Stimulated activated naive CD8-positive, alpha-beta T cell treated with anti-CD3 and anti-CD28 coated beads, Interleukin-15, amount 100 ng/mL, for 72 hours (primary cell): ENCODE measurements at regions not wholly inside any gene's neighbourhood (a gene's known extent, or its start where the extent isn't known, plus 50 kb on each side); places are given as distances from the start of the nearest gene placed in this dataset.

Source experiments
- ATAC-seq: fragments of 150-1000 bp; cut with Tn5 transposase; 2 replicates; pipeline ENCODE4 v1.10.0; 2021; ENCODE audit warnings: mild to moderate bottlenecking, moderate library complexity
- DNase-seq, 2 donors: peaks; one replicate each; pipeline ENCODE4 v3.0.0; 2021 to 2022
- H3K27ac Mint-ChIP-seq, 2 donors: one replicate each; pipeline ENCODE4 v1.8.0; 2022; ENCODE audit warnings: mild to moderate bottlenecking in 2 of 2, mixed read lengths in 2 of 2, moderate library complexity in 2 of 2
- H3K27me3 Mint-ChIP-seq: one replicate; pipeline ENCODE4 v1.8.0; 2022; ENCODE audit warnings: mixed read lengths
- H3K4me1 Mint-ChIP-seq: one replicate; pipeline ENCODE4 v1.8.0; 2022; ENCODE audit warnings: mild to moderate bottlenecking, mixed read lengths
- H3K4me3 Mint-ChIP-seq, 2 donors: one replicate each; pipeline ENCODE4 v1.8.0; 2022; ENCODE audit warnings: mild to moderate bottlenecking in 2 of 2, mixed read lengths in 2 of 2, moderate library complexity in 1 of 2
- H3K9me3 Mint-ChIP-seq, 2 donors: one replicate each; pipeline ENCODE4 v1.8.0; 2022; ENCODE audit warnings: mixed read lengths in 2 of 2

- Mint-ChIP-seq H3K4me1 (no peaks in the 10 kb centered on the region), H3K9me3 (peaks cover 14 to 24% of the 10 kb centered on the region in 2 donors)
Observed at GRCh38 chr14:84584511-84584910, 945.4 kb upstream of the FLRT2 start.

DNA sequence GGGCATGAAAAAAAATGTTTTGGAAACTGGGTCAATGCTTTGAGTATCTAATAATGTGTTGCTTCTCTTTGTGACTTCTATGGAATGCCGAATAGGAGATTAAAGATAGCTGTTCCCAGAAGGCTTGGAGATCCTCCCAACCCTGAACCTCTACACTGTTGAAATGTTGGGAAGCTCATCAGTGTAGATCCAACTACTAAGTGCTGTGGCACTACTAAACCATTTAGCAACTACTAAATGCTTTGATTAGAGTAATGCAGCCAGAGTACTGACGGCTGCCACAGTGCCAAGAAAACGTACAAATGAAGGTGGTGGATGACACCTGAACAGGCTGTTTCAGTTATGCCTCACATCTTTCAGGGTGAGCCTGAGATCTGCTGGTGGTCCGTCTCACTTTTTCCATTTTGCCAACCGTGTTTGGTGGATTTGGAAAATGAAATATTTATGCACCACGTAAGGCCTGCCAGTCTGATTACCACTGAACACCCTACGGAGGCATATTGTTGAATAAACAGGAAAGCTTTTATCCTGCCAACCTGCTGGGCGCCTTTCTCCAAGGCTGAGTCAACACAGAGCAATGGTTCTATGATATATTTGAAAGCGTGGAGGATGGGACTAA, 938.0 kb upstream of the FLRT2 start:
- no peaks in the 10 kb centered on the region for H3K4me1 Mint-ChIP-seq
- no peaks in the 10 kb centered on the region for H3K27me3 Mint-ChIP-seq
- H3K4me3 Mint-ChIP-seq = no peak overlapping the region
- H3K27ac Mint-ChIP-seq = no peak overlapping the region
- H3K9me3 Mint-ChIP-seq = peaks cover 6 to 8% of the 10 kb centered on the region in 2 donors
- no peak for DNase-seq
- ATAC-seq = no peak

More at GRCh38 chr14:84584511-84584910, 945.4 kb upstream of the FLRT2 start:
- no peak for DNase-seq
- no peak overlapping the region for H3K27ac Mint-ChIP-seq
- ATAC-seq = no peak
- no peak overlapping the region for H3K4me3 Mint-ChIP-seq
- no peaks in the 10 kb centered on the region for H3K27me3 Mint-ChIP-seq

GRCh38 chr14:84592770-84593169, 937.2 kb upstream of the FLRT2 start:
- ATAC-seq (no peak), DNase-seq (no peak)
- Mint-ChIP-seq H3K4me1 (no peaks in the 10 kb centered on the region), H3K27me3 (no peaks in the 10 kb centered on the region), H3K9me3 (peaks cover 0 to 3% of the 10 kb centered on the region in 2 donors), H3K27ac (no peak overlapping the region), H3K4me3 (no peak overlapping the region)

GRCh38 chr14:84610086-84610485, 919.9 kb upstream of the FLRT2 start:
- no peaks in the 10 kb centered on the region for H3K4me1 Mint-ChIP-seq
- H3K27me3 Mint-ChIP-seq = no peaks in the 10 kb centered on the region
- H3K27ac Mint-ChIP-seq = no peak overlapping the region
- no peak for DNase-seq
- no peak overlapping the region for H3K4me3 Mint-ChIP-seq
- ATAC-seq = no peak
- H3K9me3 Mint-ChIP-seq = peaks cover 8 to 10% of the 10 kb centered on the region in 2 donors

DNA sequence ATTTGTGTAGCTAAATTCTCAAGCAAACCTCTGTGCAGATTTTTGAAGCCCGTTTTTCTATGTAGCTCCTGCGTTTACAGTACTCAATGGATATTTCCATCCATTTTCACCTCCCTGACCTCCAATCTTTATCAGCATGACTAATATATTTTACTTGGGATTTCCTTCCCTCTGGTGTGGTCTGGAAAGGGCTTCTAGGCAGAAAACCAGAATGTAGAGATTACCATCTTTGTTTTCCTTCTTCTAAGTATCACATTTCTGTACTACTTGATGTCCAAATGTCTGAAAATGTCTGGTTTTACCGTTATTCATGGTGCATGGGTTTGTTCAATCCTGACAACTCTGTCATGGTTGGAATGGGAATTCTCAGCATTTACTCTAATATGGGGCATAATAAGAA, 907.6 kb upstream of the FLRT2 start:
- H3K27me3 Mint-ChIP-seq = no peaks in the 10 kb centered on the region
- ATAC-seq (no peak), DNase-seq (no peak)
- no peaks in the 10 kb centered on the region for H3K4me1 Mint-ChIP-seq
- no peaks in the 10 kb centered on the region for H3K9me3 Mint-ChIP-seq
- no peak overlapping the region for H3K27ac Mint-ChIP-seq
- H3K4me3 Mint-ChIP-seq = no peak overlapping the region

- Mint-ChIP-seq H3K27me3 (no peaks in the 10 kb centered on the region), H3K4me3 (no peak overlapping the region), H3K4me1 (no peaks in the 10 kb centered on the region), H3K9me3 (peaks cover 17 to 23% of the 10 kb centered on the region in 2 donors), H3K27ac (no peak overlapping the region)
- ATAC-seq (no peak), DNase-seq (no peak)
Observed at GRCh38 chr14:84643446-84643845, 886.5 kb upstream of the FLRT2 start.

DNA sequence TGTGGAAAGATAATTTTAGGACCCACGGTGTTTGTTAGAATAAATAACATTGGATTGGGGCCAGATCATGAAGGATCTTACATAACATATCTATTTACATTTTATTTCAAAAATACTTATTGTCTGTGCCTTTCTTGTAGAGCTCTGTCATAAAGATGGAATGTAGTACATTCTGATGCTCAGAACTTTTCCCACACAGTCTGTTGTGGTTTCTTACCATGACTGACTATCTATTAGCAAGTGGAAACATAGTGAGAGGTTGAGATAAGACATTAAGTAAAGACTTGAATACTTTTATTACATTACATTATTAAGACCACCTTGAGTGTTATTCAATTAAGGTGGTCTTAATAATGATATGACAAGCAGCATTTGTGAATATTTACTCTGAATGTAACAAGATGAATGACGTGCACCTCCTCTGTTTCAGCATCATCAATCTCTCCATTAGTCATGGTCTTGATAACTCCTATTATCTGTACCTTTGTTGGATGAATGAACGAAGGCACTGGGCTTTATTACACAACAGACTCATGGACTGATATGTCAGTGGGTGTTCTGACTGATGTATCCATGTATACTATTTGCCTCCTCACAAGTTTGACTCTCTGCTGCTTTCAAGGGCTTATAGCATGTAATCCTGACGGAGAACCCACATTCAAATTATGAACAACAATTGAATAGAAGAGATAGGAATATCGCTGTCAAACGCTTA, 883.0 kb upstream of the FLRT2 start:
- H3K27me3 Mint-ChIP-seq = no peaks in the 10 kb centered on the region
- DNase-seq (no peak), ATAC-seq (no peak)
- H3K9me3 Mint-ChIP-seq = peaks cover 8 to 24% of the 10 kb centered on the region in 2 donors
- H3K4me1 Mint-ChIP-seq = no peaks in the 10 kb centered on the region
- no peak overlapping the region for H3K4me3 Mint-ChIP-seq
- H3K27ac Mint-ChIP-seq = no peak overlapping the region

DNA sequence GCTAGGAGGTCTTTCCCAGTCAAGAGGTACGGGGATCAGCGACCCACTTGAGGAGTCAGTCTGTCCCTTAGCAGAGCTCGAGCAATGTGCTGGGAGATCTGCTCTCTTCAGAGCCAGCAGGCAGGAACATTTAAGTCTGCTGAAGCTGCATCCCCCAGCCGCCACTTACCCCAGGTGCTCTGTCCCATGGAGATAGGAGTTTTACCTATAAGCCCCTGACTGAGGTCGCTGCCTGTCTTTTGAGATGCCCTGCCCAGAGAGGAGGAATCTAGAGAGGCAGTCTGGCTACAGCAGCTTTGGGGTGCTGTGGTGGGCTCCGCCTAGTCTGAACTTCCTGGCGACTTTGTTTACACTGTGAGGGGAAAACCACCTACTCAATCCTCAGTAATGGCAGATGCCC, 874.9 kb upstream of the FLRT2 start:
- Mint-ChIP-seq H3K27ac (peak overlapping the region in 1 of 2 donors; percentile 42), H3K9me3 (peaks cover 26 to 38% of the 10 kb centered on the region in 2 donors), H3K4me3 (no peak overlapping the region), H3K27me3 (no peaks in the 10 kb centered on the region), H3K4me1 (no peaks in the 10 kb centered on the region)
- DNase-seq = no peak
- no peak for ATAC-seq

DNA sequence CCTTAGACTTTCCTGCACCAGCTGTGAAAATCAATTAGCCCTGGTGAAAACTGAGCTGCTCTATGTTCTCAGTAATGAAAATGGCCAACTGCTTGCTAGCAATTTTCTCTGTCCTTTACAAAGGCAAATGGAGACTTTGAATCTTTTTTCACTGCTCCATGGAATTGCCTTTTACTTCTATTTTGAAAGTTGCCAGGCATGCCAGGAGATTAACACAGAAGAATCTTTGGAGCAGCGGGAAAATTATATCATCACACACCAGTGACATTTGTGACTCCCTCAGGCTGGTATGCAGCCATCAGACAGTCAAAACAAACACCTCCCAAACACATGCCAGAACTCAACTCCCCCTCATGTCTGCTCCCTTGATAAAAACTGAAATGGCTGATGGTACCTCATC, 872.0 kb upstream of the FLRT2 start:
- peaks cover 19 to 26% of the 10 kb centered on the region in 2 donors for H3K9me3 Mint-ChIP-seq
- ATAC-seq = no peak
- H3K27ac Mint-ChIP-seq = no peak overlapping the region
- no peaks in the 10 kb centered on the region for H3K4me1 Mint-ChIP-seq
- no peaks in the 10 kb centered on the region for H3K27me3 Mint-ChIP-seq
- H3K4me3 Mint-ChIP-seq = no peak overlapping the region
- no peak for DNase-seq

DNA sequence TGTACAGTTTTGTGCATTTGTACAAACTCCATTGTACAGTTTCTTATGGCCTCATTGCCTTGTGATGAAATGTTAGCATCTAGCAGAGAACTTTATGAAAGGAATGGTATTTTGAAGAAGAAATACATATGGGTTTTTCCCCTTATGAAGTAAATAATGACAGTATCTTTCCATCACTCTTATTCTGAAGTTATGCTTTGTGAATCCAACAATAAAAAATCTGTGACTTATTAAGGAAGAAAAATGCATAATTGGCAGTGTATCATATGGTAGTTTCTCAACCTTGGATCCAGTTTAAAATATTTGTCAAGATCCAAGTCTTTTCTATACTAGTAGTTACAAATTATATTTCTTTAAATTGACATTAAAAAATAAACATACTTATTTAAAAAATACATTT, 859.1 kb upstream of the FLRT2 start:
- DNase-seq = no peak
- no peak for ATAC-seq
- H3K9me3 Mint-ChIP-seq = peaks cover 0 to 7% of the 10 kb centered on the region in 2 donors
- no peaks in the 10 kb centered on the region for H3K27me3 Mint-ChIP-seq
- H3K27ac Mint-ChIP-seq = no peak overlapping the region
- H3K4me1 Mint-ChIP-seq = no peaks in the 10 kb centered on the region
- no peak overlapping the region for H3K4me3 Mint-ChIP-seq

DNA sequence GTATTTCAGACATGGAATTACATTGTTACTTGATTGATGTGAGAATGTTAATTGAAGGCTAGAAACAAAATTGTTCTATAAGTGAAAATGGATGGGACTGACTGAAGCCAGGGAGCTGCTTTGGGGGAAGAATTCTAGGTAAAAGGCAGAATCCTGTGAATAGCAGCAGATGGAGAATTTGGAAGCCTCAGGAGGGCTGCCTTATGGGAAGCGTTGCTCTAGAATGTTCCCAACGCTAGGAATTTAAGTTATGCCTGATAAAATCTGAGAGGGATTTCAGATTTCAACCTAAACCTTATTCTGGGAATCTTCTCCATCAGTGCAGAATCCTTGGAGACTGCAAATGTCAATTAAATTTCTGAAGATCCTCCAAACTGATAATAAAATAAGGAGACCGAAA, 858.2 kb upstream of the FLRT2 start:
- H3K27me3 Mint-ChIP-seq = no peaks in the 10 kb centered on the region
- H3K9me3 Mint-ChIP-seq = peaks cover 0 to 7% of the 10 kb centered on the region in 2 donors
- H3K27ac Mint-ChIP-seq = no peak overlapping the region
- no peaks in the 10 kb centered on the region for H3K4me1 Mint-ChIP-seq
- ATAC-seq = no peak
- H3K4me3 Mint-ChIP-seq = no peak overlapping the region
- DNase-seq = no peak

DNA sequence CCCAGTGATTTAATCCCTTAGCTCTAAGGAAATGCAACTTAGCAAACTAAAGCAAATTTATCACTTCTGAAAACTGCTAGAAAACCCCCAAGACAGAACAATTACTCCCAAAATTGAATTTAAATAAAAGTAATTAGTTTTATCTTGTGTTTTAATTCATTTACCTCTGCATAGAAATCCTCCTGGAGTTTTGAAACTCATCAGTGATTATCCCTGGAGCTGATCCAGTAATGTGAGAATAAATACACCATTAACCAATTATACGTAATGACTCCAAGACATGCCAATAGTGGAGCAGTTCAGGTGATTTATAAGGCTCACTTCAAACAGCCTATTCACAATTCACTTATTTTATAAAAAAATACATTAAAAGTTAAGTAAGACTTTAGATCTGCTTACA, 855.3 kb upstream of the FLRT2 start:
- H3K9me3 Mint-ChIP-seq = peaks cover 0 to 3% of the 10 kb centered on the region in 2 donors
- no peak overlapping the region for H3K4me3 Mint-ChIP-seq
- no peak overlapping the region for H3K27ac Mint-ChIP-seq

DNA sequence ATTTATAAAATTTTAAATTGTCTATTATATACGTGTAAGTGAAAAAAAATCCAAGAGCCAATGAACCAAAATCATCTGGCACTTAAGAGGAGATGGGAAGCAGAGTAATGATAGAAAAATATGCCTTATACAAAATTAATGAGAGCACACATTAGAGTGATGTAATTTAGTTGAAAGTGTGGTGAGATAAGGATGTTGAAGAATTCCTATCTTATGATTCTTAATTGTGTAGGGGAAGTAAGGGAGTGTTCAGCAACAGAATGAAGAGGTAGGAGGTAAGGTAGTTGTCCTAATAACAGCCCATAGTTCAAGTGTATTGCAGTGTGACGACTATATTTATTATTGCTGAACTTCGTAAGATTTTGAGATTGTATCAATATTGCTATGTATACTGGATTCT, 843.4 kb upstream of the FLRT2 start:
- H3K9me3 Mint-ChIP-seq = peaks cover 6 to 8% of the 10 kb centered on the region in 2 donors
- ATAC-seq = no peak
- H3K27me3 Mint-ChIP-seq = no peaks in the 10 kb centered on the region
- H3K4me1 Mint-ChIP-seq = no peaks in the 10 kb centered on the region
- H3K4me3 Mint-ChIP-seq = no peak overlapping the region
- H3K27ac Mint-ChIP-seq = no peak overlapping the region
- no peak for DNase-seq

More for the DNA sequence above, 855.3 kb upstream of the FLRT2 start:
- no peaks in the 10 kb centered on the region for H3K4me1 Mint-ChIP-seq
- ATAC-seq (no peak), DNase-seq (no peak)
- H3K27me3 Mint-ChIP-seq = no peaks in the 10 kb centered on the region

- Mint-ChIP-seq H3K27me3 (no peaks in the 10 kb centered on the region), H3K4me3 (no peak overlapping the region), H3K9me3 (peaks cover 0 to 8% of the 10 kb centered on the region in 2 donors), H3K27ac (no peak overlapping the region), H3K4me1 (no peaks in the 10 kb centered on the region)
- no peak for ATAC-seq
- no peak for DNase-seq
Observed at GRCh38 chr14:84688297-84689025, 841.5 kb upstream of the FLRT2 start.

DNA sequence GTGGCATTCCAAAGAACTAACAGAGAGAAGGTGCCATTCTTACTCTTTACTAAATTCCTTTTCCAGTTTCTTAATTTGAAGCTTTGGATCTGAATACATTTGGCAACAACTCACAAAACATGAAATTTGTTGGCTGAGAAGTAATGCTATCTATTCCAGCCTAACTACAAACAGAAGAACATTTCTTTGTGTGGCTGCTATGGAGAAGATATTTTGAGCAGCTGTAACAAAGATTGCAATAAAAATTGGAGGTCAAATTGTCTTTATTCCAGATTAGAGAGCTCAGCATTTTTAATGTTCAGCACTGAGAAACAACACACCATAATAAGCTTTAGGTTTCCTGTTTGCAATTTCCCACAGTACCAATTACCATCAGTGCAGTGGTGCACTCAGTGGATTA, 835.8 kb upstream of the FLRT2 start:
- Mint-ChIP-seq H3K4me1 (no peaks in the 10 kb centered on the region), H3K27me3 (no peaks in the 10 kb centered on the region), H3K27ac (no peak overlapping the region), H3K9me3 (peaks cover 0 to 10% of the 10 kb centered on the region in 2 donors), H3K4me3 (no peak overlapping the region)
- ATAC-seq (no peak), DNase-seq (no peak)

DNA sequence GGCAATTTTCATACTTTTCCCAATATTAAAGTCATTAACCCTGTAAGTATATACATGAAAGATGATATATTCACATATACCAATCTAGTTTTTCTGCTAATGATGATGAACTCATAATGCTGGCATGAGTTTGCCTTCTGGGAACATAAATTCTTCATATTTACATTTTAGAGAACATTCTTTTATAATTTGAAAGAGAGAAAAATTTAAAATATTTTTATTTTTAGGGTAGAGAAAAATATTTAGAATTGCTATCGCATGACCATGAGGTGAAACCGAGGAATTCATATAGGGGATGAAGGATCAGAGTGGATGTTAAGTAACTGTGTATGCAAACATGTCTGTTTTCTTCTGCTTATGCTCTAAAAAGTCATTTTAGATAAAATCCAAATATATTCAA, 825.3 kb upstream of the FLRT2 start:
- no peaks in the 10 kb centered on the region for H3K27me3 Mint-ChIP-seq
- ATAC-seq (no peak), DNase-seq (no peak)
- H3K4me1 Mint-ChIP-seq = no peaks in the 10 kb centered on the region
- peaks cover 9% of the 10 kb centered on the region in 2 donors for H3K9me3 Mint-ChIP-seq
- no peak overlapping the region for H3K27ac Mint-ChIP-seq
- no peak overlapping the region for H3K4me3 Mint-ChIP-seq
